T-helper 2 cell treated with Interferon-gamma antibody and Interleukin-4, amounts not matched to agents 5 μg/mL and 100 μg/mL, for 36 hours (primary cell): ENCODE measurements at regions not wholly inside any gene's neighbourhood (a gene's known extent, or its start where the extent isn't known, plus 50 kb on each side); places are given as distances from the start of the nearest gene placed in this dataset.
A peak's percentile ranks its signal among the peaks of the same experiment; 100 is the strongest.
"Not testable (repeated sequence)": the region's sequence is repeated elsewhere in the genome, so short reads cannot be mapped to it uniquely, and the experiment has no call there.

Experiments used
- DNase-seq: peaks from one replicate; pipeline ENCODE4 v3.0.0; 2021; ENCODE audit warnings: low spot score
- H3K27ac Mint-ChIP-seq: one replicate; pipeline ENCODE4 v1.8.0; 2021; ENCODE audit warnings: mild to moderate bottlenecking, mixed read lengths
- H3K27me3 Mint-ChIP-seq: one replicate; pipeline ENCODE4 v1.8.0; 2021; ENCODE audit warnings: low read depth, mixed read lengths
- H3K36me3 Mint-ChIP-seq: one replicate; pipeline ENCODE4 v1.8.0; 2021; ENCODE audit warnings: low read depth, mixed read lengths
- H3K4me1 Mint-ChIP-seq: one replicate; pipeline ENCODE4 v1.8.0; 2021; ENCODE audit warnings: low read depth, mixed read lengths
- H3K4me3 Mint-ChIP-seq: one replicate; pipeline ENCODE4 v1.8.0; 2022; ENCODE audit warnings: mild to moderate bottlenecking, moderate library complexity, mixed read lengths
- H3K9me3 Mint-ChIP-seq: one replicate; pipeline ENCODE4 v1.8.0; 2021; ENCODE audit warnings: mixed read lengths

DNA sequence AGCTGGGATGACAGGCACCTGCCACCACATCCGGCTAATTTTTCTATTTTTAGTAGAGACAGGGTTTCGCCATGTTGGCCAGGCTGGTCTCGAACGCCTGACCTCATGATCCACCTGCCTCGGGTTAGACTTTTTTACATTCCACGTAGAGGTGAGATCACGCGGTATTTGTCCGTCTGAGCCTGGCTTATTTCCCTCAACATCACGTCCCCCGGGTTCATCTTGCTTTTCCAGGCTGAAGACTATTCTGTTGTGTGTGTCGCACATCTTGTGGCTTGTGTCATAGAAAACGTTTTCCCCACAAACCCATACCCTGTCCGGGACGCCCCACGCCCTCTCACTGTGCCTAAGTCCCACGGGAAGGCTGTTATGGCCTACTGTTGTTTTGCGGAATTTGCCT is 185.3 kb downstream of the CRLF2 start:
- no peaks in the 10 kb centered on the region for H3K36me3 Mint-ChIP-seq
- peaks cover 3% of the 10 kb centered on the region for H3K9me3 Mint-ChIP-seq
- peak overlapping the region; percentile 79 for H3K27ac Mint-ChIP-seq
- peaks cover 12% of the 10 kb centered on the region for H3K4me1 Mint-ChIP-seq
- no peak for DNase-seq
- H3K27me3 Mint-ChIP-seq, result no peaks in the 10 kb centered on the region
- peak overlapping the region; percentile 45 for H3K4me3 Mint-ChIP-seq

DNA sequence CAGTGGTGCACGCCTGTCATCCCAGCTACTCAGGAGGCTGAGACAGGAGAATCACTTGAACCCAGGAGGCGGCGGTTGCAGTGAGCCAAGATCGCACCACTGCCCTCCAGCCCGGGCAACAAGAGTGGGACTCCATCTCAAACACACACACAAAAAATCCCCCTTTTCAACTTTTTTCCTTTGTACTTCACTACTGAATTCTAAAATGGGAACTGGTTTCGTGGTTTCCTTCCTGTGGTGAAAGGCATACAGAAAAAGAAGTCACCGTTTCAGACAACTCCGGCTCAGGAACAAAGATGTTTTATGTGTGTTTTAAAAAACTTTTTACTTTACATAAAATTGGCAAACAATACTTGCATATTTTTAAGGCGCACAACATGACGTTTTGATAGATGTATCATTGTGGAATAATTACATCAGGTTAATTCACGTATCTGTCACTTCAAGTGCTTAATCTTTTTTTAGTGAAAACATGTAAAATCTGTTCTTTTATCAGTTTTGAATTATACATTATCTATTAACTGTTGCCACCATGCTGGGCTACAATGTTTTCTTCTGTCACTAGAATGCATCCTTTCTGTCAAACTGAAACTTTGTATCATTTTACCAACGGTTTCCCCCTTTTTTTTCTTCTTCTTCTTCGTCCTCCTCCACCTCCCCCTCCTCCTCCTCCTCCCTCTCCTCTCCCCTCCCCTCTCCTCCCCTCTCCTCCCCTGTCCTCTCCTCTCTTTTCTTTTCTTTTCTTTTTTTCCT is 186.0 kb downstream of the CRLF2 start:
- H3K4me1 Mint-ChIP-seq, result peaks cover 12% of the 10 kb centered on the region
- peak overlapping the region; percentile 79 for H3K27ac Mint-ChIP-seq

DNA sequence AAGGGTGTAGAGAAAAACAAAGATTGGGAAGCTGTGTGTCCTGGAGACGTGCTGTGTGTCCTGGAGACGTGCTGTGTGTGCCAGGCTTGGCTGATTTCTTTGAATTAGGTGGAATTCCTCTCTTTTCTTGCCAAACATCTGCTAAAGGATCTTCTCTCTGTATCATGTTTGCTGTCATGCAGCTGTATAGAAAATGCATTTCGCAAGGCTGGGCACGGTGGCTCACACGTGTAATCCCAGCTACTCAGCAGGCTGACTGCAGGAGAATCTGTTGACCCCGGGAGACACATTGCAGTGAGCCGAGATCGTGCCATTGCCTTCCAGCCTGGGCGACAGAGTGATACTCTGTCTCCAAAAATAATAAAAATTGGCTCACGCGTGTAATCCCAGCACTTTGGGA is 187.0 kb downstream of the CRLF2 start:
- Mint-ChIP-seq H3K4me3 (no peak overlapping the region), H3K4me1 (peaks cover 12% of the 10 kb centered on the region), H3K9me3 (peaks cover 3% of the 10 kb centered on the region), H3K27me3 (no peaks in the 10 kb centered on the region), H3K36me3 (no peaks in the 10 kb centered on the region), H3K27ac (no peak overlapping the region)
- DNase-seq, result no peak

More for the DNA sequence above, 186.0 kb downstream of the CRLF2 start:
- no peak for DNase-seq
- Mint-ChIP-seq H3K27me3 (no peaks in the 10 kb centered on the region), H3K9me3 (peaks cover 3% of the 10 kb centered on the region), H3K4me3 (peak overlapping the region; percentile 45), H3K36me3 (no peaks in the 10 kb centered on the region)

DNA sequence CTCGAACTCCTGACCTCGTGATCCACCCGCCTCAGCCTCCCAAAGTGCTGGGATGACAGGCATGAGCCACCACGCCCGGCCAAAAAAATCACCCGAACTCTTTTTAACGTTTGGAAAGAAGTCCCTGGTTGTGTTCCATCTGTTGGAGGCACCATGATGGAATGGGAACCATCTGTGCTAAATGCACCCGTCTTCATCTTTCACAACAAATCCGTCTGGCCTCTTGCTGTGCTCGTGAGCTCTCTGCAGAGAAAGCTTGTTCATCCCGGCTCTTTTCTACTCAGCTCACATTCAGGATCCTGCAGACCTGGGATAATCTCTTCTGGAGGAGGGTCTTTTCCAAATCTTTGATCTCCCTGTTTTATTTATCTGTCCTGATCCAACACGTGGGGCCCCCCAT is 188.8 kb downstream of the CRLF2 start:
- Mint-ChIP-seq H3K36me3 (no peaks in the 10 kb centered on the region), H3K27me3 (no peaks in the 10 kb centered on the region), H3K27ac (no peak overlapping the region), H3K4me3 (no peak overlapping the region), H3K9me3 (no peaks in the 10 kb centered on the region), H3K4me1 (peaks cover 12% of the 10 kb centered on the region)
- no peak for DNase-seq

DNA sequence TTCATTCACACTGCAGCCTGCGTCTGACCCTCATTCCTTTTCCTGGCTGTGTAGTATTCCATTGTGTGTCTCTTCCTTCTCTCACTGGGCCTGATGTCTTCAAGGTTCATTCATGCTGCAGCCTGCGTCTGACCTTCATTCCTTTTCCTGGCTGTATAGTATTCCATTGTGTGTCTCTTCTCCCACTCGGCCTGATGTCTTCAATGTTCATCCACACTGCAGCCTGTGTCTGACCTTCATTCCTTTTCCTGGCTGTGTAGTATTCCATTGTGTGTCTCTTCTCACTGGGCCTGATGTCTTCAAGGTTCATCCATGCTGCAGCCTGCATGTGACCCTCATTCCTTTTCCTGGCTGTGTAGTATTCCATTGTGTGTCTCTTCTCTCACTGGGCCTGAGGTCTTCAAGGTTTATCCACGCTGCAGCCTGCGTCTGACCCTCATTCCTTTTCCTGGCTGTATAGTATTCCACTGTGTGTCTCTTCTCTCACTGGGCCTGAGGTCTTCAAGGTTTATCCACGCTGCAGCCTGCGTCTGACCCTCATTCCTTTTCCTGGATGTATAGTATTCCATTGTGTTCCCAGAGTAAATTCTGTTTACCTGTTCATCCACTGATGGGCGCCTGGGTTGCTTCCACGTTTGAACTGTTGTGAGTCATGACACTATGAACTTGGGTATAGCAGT is 191.0 kb downstream of the CRLF2 start:
- DNase-seq, H3K9me3 Mint-ChIP-seq, H3K27ac Mint-ChIP-seq, H3K27me3 Mint-ChIP-seq, H3K36me3 Mint-ChIP-seq, H3K4me1 Mint-ChIP-seq, H3K4me3 Mint-ChIP-seq: not testable (repeated sequence)

DNA sequence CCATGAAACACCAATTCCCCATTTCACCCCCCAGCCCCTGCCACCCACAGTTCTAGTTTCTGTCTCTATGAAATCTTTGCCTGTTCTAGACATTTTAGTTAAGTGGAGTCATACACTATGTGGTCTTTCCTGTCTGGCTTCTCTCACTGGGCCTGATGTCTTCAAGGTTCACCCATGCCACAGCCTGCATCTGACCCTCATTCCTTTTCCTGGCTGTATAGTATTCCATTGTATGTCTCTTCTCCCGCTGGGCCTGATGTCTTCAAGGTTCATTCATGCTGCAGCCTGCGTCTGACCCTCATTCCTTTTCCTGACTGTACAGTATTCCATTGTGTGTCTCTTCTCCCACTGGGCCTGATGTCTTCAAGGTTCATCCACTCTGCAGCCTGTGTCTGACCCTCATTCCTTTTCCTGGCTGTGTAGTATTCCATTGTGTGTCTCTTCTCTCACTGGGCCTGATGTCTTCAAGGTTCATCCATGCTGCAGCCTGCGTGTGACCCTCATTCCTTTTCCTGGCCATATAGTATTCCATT is 191.7 kb downstream of the CRLF2 start:
- DNase-seq, result no peak
- Mint-ChIP-seq H3K36me3 (no peaks in the 10 kb centered on the region), H3K4me1 (no peaks in the 10 kb centered on the region), H3K27ac (no peak overlapping the region), H3K9me3 (no peaks in the 10 kb centered on the region), H3K27me3 (no peaks in the 10 kb centered on the region), H3K4me3 (no peak overlapping the region)

DNA sequence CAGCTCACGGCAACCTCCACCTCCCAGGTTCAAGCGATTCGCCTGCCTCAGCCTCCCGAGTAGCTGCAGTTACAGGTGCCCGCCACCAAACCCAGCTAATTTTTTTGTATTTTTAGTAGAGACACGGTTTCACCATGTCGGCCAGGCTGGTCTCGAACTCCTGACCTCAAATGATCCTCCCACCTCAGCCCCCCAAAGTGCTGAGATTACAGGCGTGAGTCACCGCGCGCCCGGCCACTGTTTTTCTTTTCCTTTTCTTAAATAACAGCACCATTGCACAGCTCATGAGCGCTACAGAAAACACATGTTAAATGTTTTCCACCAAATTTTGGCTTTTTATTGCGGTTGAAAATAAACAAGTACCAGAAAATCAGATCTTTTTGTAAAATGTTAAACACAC is 195.5 kb downstream of the CRLF2 start:
- H3K36me3 Mint-ChIP-seq, H3K4me1 Mint-ChIP-seq, H3K4me3 Mint-ChIP-seq, H3K27ac Mint-ChIP-seq, H3K9me3 Mint-ChIP-seq, H3K27me3 Mint-ChIP-seq, DNase-seq: not testable (repeated sequence)

DNA sequence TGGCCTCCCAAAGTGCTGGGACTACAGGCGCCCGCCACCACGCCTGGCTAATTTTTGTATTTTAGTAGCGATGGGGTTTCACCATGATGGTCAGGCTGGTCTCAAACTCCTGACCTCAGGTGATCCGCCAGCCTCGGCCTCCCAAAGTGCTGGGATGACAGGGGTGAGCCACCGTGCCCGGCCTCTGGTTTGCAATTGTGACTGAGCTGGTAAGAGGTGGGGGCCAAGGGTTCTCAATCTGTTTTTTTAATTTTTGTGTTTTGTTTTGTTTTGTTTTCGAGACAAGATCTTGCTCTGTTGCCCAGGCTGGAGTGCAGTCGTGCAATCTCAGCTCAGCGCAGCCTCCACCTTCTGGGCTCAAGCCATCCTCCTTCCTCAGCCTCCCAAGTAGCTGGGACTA is 196.2 kb downstream of the CRLF2 start:
- H3K9me3 Mint-ChIP-seq, H3K27ac Mint-ChIP-seq, DNase-seq, H3K4me3 Mint-ChIP-seq, H3K27me3 Mint-ChIP-seq, H3K36me3 Mint-ChIP-seq, H3K4me1 Mint-ChIP-seq: not testable (repeated sequence)

DNA sequence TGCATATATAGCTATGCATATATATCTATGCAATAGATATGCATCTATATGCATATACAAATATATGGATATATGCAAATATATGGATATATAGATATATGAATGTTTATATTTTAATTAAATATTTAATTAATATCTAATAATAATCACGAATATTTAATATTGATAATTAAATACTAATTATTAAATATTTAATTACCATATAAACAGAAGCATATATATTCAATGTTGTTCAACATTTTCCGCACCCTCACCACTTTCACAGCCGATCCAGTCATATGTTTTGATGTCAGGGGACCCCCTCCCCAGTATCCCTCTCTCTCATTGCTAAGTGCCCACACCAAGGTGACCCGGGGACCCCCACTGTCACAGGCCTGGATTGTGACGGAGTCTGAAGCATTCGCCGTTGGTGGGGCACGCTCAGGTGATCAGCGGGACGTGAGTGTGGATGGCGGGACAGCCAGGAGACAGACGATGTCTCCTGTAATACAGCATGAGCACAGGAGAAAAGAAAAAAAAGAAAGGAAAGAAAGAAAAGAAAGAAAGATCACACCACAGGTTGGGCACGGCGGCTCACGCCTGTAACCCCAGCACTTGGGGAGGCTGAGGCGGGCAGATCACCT is 199.7 kb downstream of the CRLF2 start:
- DNase-seq, result no peak
- Mint-ChIP-seq H3K27ac (no peak overlapping the region), H3K4me3 (no peak overlapping the region), H3K36me3 (no peaks in the 10 kb centered on the region), H3K9me3 (peaks cover 7% of the 10 kb centered on the region), H3K4me1 (no peaks in the 10 kb centered on the region), H3K27me3 (no peaks in the 10 kb centered on the region)

DNA sequence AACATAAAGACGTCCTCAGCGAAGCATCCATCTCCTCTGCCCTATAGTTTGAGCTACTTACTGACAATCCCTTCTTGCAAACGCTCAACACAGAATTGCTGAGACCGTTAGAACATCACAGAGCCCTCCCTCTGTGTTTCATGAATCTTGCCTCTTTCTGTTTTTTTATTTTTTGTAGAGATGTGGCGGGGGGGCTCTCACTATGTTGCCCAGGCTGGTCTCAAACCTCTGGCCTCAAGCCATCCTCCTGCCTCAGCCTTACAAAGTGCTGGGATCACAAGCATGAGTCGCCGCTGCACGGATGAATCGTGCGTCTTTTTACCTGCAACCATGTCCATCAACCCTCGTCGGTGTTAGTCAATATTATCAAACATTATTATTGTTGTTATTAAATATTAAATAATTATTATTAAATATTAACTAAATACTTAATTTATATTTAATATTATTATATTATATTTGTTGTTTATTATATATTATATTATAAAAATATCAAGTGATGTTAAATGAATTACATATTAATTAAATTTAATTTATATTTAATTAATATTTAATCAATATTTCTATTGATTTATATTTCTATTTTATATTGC is 200.7 kb downstream of the CRLF2 start:
- no peak for DNase-seq
- Mint-ChIP-seq H3K27ac (peak overlapping the region; percentile 58), H3K4me1 (no peaks in the 10 kb centered on the region), H3K9me3 (peaks cover 7% of the 10 kb centered on the region), H3K27me3 (no peaks in the 10 kb centered on the region), H3K36me3 (no peaks in the 10 kb centered on the region), H3K4me3 (no peak overlapping the region)

DNA sequence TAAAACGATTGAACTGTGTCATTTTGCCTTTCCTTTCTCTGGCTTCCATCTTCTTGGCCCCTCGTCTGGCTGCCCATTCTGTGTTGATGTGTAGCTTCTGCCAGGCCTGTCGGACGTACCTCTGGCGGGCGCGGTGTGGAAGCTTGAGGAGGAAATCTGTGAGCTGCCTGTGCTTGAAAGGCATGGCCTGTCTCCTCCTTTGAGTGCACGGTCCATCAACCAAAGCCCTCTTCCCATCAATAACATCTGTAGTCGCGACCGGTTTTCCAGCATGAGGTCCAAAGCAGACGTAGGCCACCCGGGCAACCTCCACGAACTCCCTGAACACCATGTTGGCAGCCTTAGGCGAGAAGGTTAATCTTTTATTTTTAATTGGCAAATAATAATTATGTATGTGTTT is 202.7 kb downstream of the CRLF2 start:
- H3K4me1 Mint-ChIP-seq, result no peaks in the 10 kb centered on the region
- no peak overlapping the region for H3K27ac Mint-ChIP-seq
- no peak for DNase-seq
- peaks cover 7% of the 10 kb centered on the region for H3K9me3 Mint-ChIP-seq
- H3K36me3 Mint-ChIP-seq, result no peaks in the 10 kb centered on the region
- H3K27me3 Mint-ChIP-seq, result no peaks in the 10 kb centered on the region
- H3K4me3 Mint-ChIP-seq, result no peak overlapping the region

DNA sequence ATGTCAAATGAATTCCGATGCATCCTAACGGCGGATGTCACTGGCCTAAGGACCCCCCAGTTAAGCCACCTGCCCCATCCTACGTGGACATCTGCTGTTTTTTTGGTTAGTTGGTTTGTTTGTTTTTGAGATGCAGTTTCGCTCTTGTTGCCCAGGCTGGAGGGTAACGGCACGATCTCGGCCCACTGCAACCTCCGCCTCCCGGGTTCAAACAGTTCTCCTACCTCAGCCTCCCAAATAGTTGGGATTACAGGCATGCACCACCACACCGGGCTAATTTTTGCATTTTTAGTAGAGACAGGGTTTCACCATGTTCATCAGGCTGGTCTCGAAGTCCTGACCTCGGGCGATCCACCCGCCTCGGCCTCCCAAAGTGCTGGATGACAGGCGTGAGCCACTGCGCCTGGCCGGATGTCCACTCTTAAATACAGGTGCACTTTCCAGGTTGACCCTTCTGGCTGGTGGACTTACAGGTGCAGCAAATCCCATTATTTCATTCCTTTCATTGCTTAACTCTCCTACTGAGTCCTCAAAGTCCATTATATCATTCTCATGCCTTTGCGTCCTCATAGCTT is 206.2 kb downstream of the CRLF2 start:
- Mint-ChIP-seq H3K4me1 (no peaks in the 10 kb centered on the region), H3K36me3 (no peaks in the 10 kb centered on the region), H3K9me3 (no peaks in the 10 kb centered on the region), H3K27ac (no peak overlapping the region), H3K4me3 (no peak overlapping the region), H3K27me3 (no peaks in the 10 kb centered on the region)
- DNase-seq, result no peak

DNA sequence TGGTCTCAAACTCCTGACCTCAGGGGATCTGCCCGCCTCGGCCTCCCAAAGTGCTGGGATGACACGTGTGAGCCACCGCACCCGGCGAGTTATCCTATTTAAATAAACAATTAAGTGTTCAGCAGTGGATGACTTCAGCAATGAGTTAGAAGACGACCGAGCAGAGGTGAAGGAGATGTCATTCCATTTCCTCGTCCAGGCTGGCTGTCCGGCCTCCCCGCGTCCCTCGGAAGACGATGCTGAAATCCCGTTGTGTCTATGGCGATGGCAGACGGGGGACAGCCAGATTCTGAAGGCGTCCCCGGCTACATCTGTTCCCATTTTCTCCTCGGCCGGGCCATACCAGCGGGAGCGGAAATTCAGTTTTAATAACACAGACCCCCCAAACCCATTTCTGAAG is 209.8 kb downstream of the CRLF2 start:
- Mint-ChIP-seq H3K36me3 (no peaks in the 10 kb centered on the region), H3K4me3 (no peak overlapping the region), H3K27ac (no peak overlapping the region), H3K9me3 (no peaks in the 10 kb centered on the region), H3K4me1 (no peaks in the 10 kb centered on the region), H3K27me3 (no peaks in the 10 kb centered on the region)
- no peak for DNase-seq
